ENCODE measurements at regions not wholly inside any gene's neighbourhood (a gene's known extent, or its start where the extent isn't known, plus 50 kb on each side); places are given as distances from the start of the nearest gene placed in this dataset.

DNA sequence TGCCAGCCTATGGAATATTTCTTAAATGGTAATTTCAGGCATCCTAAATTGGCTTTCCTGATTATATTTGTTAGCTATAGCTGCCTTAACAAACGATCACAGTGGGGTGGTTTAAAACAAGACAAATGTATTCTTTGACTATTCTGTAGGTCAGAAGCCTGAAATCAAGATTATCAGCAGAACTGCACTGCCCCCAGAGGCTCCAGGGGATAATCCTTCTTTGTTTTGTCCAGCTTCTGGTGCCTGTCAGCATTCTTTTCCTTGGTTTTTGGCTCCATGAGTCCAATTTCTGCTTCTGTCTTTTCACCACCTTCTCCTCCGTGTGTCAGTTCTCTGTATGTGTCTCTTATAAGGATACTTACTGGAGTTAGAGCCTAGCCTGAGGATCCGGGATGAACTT is 1282.2 kb upstream of the USP15 start:
- TF ChIP-seq, protein P1, sequence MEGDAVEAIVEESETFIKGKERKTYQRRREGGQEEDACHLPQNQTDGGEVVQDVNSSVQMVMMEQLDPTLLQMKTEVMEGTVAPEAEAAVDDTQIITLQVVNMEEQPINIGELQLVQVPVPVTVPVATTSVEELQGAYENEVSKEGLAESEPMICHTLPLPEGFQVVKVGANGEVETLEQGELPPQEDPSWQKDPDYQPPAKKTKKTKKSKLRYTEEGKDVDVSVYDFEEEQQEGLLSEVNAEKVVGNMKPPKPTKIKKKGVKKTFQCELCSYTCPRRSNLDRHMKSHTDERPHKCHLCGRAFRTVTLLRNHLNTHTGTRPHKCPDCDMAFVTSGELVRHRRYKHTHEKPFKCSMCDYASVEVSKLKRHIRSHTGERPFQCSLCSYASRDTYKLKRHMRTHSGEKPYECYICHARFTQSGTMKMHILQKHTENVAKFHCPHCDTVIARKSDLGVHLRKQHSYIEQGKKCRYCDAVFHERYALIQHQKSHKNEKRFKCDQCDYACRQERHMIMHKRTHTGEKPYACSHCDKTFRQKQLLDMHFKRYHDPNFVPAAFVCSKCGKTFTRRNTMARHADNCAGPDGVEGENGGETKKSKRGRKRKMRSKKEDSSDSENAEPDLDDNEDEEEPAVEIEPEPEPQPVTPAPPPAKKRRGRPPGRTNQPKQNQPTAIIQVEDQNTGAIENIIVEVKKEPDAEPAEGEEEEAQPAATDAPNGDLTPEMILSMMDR (optimal IDR thresholded peaks at IDR 0.05 in 1 of 3, IDR thresholded peaks at IDR 0.05 in 1 of 3, conservative IDR thresholded peaks at IDR 0.05 in 1 of 3; ENCODE audit: extremely low read depth in 1 of 3, insufficient read depth in 2 of 3, low read length in 3 of 3), result no peak
- TF ChIP-seq EZH2 (IDR thresholded peaks at IDR 0.05; ENCODE audit: low read length), result no peak
